ENCODE measurements at regions not wholly inside any gene's neighbourhood (a gene's known extent, or its start where the extent isn't known, plus 50 kb on each side); places are given as distances from the start of the nearest gene placed in this dataset.

GRCh38 chr14:100664841-100665510 lies 61.7 kb upstream of the DLK1 start:
- TF ChIP-seq FOXA1 (IDR thresholded peaks at IDR 0.05) (no peak), CTBP1 (IDR thresholded peaks at IDR 0.05; ENCODE audit: borderline replicate concordance) (no peak), ARNT (IDR thresholded peaks at IDR 0.05) (no peak), HDGF (IDR thresholded peaks at IDR 0.05; ENCODE audit: borderline replicate concordance) (no peak), FOXK2 (IDR thresholded peaks at IDR 0.05) (no peak), TARDBP (IDR thresholded peaks at IDR 0.05) (no peak), LEF1 (IDR thresholded peaks at IDR 0.05; ENCODE audit: borderline replicate concordance) (no peak), ELF4 (IDR thresholded peaks at IDR 0.05) (no peak), BHLHE40 (IDR thresholded peaks at IDR 0.05; ENCODE audit: borderline replicate concordance) (no peak), PKNOX1 (IDR thresholded peaks at IDR 0.05) (no peak), FOXM1 (IDR thresholded peaks at IDR 0.05; ENCODE audit: borderline replicate concordance) (no peak), SUZ12 (IDR thresholded peaks at IDR 0.05) (no peak), NFRKB (IDR thresholded peaks at IDR 0.05) (no peak), ZNF384 (IDR thresholded peaks at IDR 0.05) (no peak), SP1 (IDR thresholded peaks at IDR 0.05) (no peak)
- DNase-seq (ENCODE audit: extremely low spot score), result no peak

GRCh38 chr14:100665511-100666032 lies 61.1 kb upstream of the DLK1 start:
- DNase-seq (ENCODE audit: extremely low spot score), result no peak
- ChIA-PET CTCF (no interaction called here), POLR2A (no interaction called here)
- no peak for TF ChIP-seq BHLHE40 (IDR thresholded peaks at IDR 0.05; ENCODE audit: borderline replicate concordance)
- no peak for TF ChIP-seq FOXM1 (IDR thresholded peaks at IDR 0.05; ENCODE audit: borderline replicate concordance)
- TF ChIP-seq CTBP1 (IDR thresholded peaks at IDR 0.05; ENCODE audit: borderline replicate concordance), result no peak
- no peak for TF ChIP-seq LEF1 (IDR thresholded peaks at IDR 0.05; ENCODE audit: borderline replicate concordance)
- no peak for TF ChIP-seq FOXK2 (IDR thresholded peaks at IDR 0.05)
- no peak for TF ChIP-seq TARDBP (IDR thresholded peaks at IDR 0.05)
- TF ChIP-seq ZNF384 (IDR thresholded peaks at IDR 0.05), result no peak
- no peak for TF ChIP-seq SUZ12 (IDR thresholded peaks at IDR 0.05)
- no peak for TF ChIP-seq FOXA1 (IDR thresholded peaks at IDR 0.05)
- TF ChIP-seq L3MBTL2 (conservative IDR thresholded peaks at IDR 0.05), result no peak
- TF ChIP-seq HDGF (IDR thresholded peaks at IDR 0.05; ENCODE audit: borderline replicate concordance), result no peak

More at GRCh38 chr14:100664841-100665510, 61.7 kb upstream of the DLK1 start:
- CTCF ChIA-PET, result interaction anchor here (1.0 kb wide), 1 partner anchor 8 kb away, joined by 4 read pairs; no protein-coding TSS in a partner anchor
- POLR2A ChIA-PET, result no interaction called here

- no peak for TF ChIP-seq TARDBP (IDR thresholded peaks at IDR 0.05)
- TF ChIP-seq HDGF (IDR thresholded peaks at IDR 0.05; ENCODE audit: borderline replicate concordance), result no peak
- no peak for TF ChIP-seq FOXK2 (IDR thresholded peaks at IDR 0.05)
- TF ChIP-seq ARNT (IDR thresholded peaks at IDR 0.05), result no peak
- no peak for TF ChIP-seq FOXA1 (IDR thresholded peaks at IDR 0.05)
- TF ChIP-seq LEF1 (IDR thresholded peaks at IDR 0.05; ENCODE audit: borderline replicate concordance), result no peak
- TF ChIP-seq SP1 (IDR thresholded peaks at IDR 0.05), result no peak
- CTCF ChIA-PET, result interaction anchor here (1.4 kb wide), 1 partner anchor 13 kb away, joined by 4 read pairs; no protein-coding TSS in a partner anchor
- no peak for DNase-seq (ENCODE audit: extremely low spot score)
- POLR2A ChIA-PET, result no interaction called here
These were observed 60.3 kb upstream of the DLK1 start for GRCh38 chr14:100666403-100666802.

GRCh38 chr14:100666851-100667250 lies 59.8 kb upstream of the DLK1 start:
- CTCF ChIA-PET, result interaction anchor here (0.6 to 1.4 kb wide), 2 partner anchors 14 to 18 kb away, joined by 4 to 5 read pairs; no protein-coding TSS in a partner anchor
- POLR2A ChIA-PET, result no interaction called here
- DNase-seq (ENCODE audit: extremely low spot score), result no peak
- no peak for TF ChIP-seq FOXM1 (IDR thresholded peaks at IDR 0.05; ENCODE audit: borderline replicate concordance)
- TF ChIP-seq L3MBTL2 (conservative IDR thresholded peaks at IDR 0.05), result no peak
- TF ChIP-seq SUZ12 (IDR thresholded peaks at IDR 0.05), result no peak
- no peak for TF ChIP-seq FOXA1 (IDR thresholded peaks at IDR 0.05)
- TF ChIP-seq NFRKB (IDR thresholded peaks at IDR 0.05), result no peak
- TF ChIP-seq SP1 (IDR thresholded peaks at IDR 0.05), result no peak
- TF ChIP-seq TARDBP (IDR thresholded peaks at IDR 0.05), result no peak
- TF ChIP-seq HDGF (IDR thresholded peaks at IDR 0.05; ENCODE audit: borderline replicate concordance), result no peak
- TF ChIP-seq ELF4 (IDR thresholded peaks at IDR 0.05), result no peak
- TF ChIP-seq ARNT (IDR thresholded peaks at IDR 0.05), result no peak
- no peak for TF ChIP-seq ZNF384 (IDR thresholded peaks at IDR 0.05)
- no peak for TF ChIP-seq FOXK2 (IDR thresholded peaks at IDR 0.05)
- no peak for TF ChIP-seq BHLHE40 (IDR thresholded peaks at IDR 0.05; ENCODE audit: borderline replicate concordance)
- no peak for TF ChIP-seq PKNOX1 (IDR thresholded peaks at IDR 0.05)
- TF ChIP-seq LEF1 (IDR thresholded peaks at IDR 0.05; ENCODE audit: borderline replicate concordance), result no peak
- no peak for TF ChIP-seq CTBP1 (IDR thresholded peaks at IDR 0.05; ENCODE audit: borderline replicate concordance)

GRCh38 chr14:100667656-100668055 lies 59.0 kb upstream of the DLK1 start:
- no peak for DNase-seq (ENCODE audit: extremely low spot score)
- ChIA-PET CTCF (interaction anchor here (1.4 kb wide), 1 partner anchor 15 kb away, joined by 4 read pairs; no protein-coding TSS in a partner anchor), POLR2A (no interaction called here)

More at GRCh38 chr14:100667656-100668055, 59.0 kb upstream of the DLK1 start:
- no peak for TF ChIP-seq TARDBP (IDR thresholded peaks at IDR 0.05)
- no peak for TF ChIP-seq FOXK2 (IDR thresholded peaks at IDR 0.05)
- no peak for TF ChIP-seq HDGF (IDR thresholded peaks at IDR 0.05; ENCODE audit: borderline replicate concordance)
- TF ChIP-seq FOXM1 (IDR thresholded peaks at IDR 0.05; ENCODE audit: borderline replicate concordance), result no peak
- no peak for TF ChIP-seq BHLHE40 (IDR thresholded peaks at IDR 0.05; ENCODE audit: borderline replicate concordance)
- no peak for TF ChIP-seq NFRKB (IDR thresholded peaks at IDR 0.05)
- TF ChIP-seq CTBP1 (IDR thresholded peaks at IDR 0.05; ENCODE audit: borderline replicate concordance), result no peak
- TF ChIP-seq ZNF384 (IDR thresholded peaks at IDR 0.05), result no peak
- TF ChIP-seq ARNT (IDR thresholded peaks at IDR 0.05), result no peak
- no peak for TF ChIP-seq LEF1 (IDR thresholded peaks at IDR 0.05; ENCODE audit: borderline replicate concordance)
- TF ChIP-seq PKNOX1 (IDR thresholded peaks at IDR 0.05), result no peak
- no peak for TF ChIP-seq ELF4 (IDR thresholded peaks at IDR 0.05)
- no peak for TF ChIP-seq FOXA1 (IDR thresholded peaks at IDR 0.05)
- no peak for TF ChIP-seq SUZ12 (IDR thresholded peaks at IDR 0.05)
- TF ChIP-seq L3MBTL2 (conservative IDR thresholded peaks at IDR 0.05), result no peak
